H9 (cell line): ENCODE measurements at regions not wholly inside any gene's neighbourhood (a gene's known extent, or its start where the extent isn't known, plus 50 kb on each side); places are given as distances from the start of the nearest gene placed in this dataset.

ENCODE experiments used
- DNase-seq: peaks from one replicate; pipeline ENCODE4 v3.0.0-alpha.2; 2017
- H2AFZ ChIP-seq: one replicate; pipeline ENCODE4 v1.6.1; 2013; ENCODE audit warnings: mild to moderate bottlenecking, low read length, control low read depth, moderate library complexity
- H2AK5ac ChIP-seq: 2 replicates; pipeline ENCODE4 v1.6.1; 2013; ENCODE audit warnings: low read length, control low read depth, mixed read lengths; ENCODE audit not compliant: insufficient read length
- H2BK120ac ChIP-seq: one replicate; pipeline ENCODE4 v1.6.1; 2013; ENCODE audit warnings: low read depth, mild to moderate bottlenecking, low read length, control low read depth, inconsistent platforms; ENCODE audit not compliant: poor library complexity, severe bottlenecking
- H2BK12ac ChIP-seq: 2 replicates; pipeline ENCODE4 v1.6.1; 2013; ENCODE audit warnings: low read length, control low read depth, mixed read lengths, low read depth; ENCODE audit not compliant: insufficient read length
- H2BK15ac ChIP-seq: 2 replicates; pipeline ENCODE4 v1.6.1; 2013; ENCODE audit warnings: low read depth, low read length, control low read depth
- H2BK20ac ChIP-seq: one replicate; pipeline ENCODE4 v1.6.1; 2013; ENCODE audit warnings: low read depth, mild to moderate bottlenecking, low read length, control low read depth, inconsistent platforms; ENCODE audit not compliant: poor library complexity, severe bottlenecking
- H2BK5ac ChIP-seq: 2 replicates; pipeline ENCODE4 v1.6.1; 2013; ENCODE audit warnings: low read length, control low read depth, mixed read lengths; ENCODE audit not compliant: insufficient read length
- H3K14ac ChIP-seq: 2 replicates; pipeline ENCODE4 v1.6.1; 2013; ENCODE audit warnings: low read length, control low read depth; ENCODE audit not compliant: insufficient read depth
- H3K18ac ChIP-seq: 2 replicates; pipeline ENCODE4 v1.6.1; 2013; ENCODE audit warnings: low read depth, mild to moderate bottlenecking, mixed read lengths, low read length, control low read depth; ENCODE audit not compliant: insufficient read length
- H3K23ac ChIP-seq: 2 replicates; pipeline ENCODE4 v1.6.1; 2013; ENCODE audit warnings: low read length, control low read depth, mixed read lengths, low read depth; ENCODE audit not compliant: insufficient read length
- H3K23me2 ChIP-seq: 2 replicates; pipeline ENCODE4 v1.6.1; 2013; ENCODE audit warnings: low read depth, mild to moderate bottlenecking, mixed read lengths, low read length, control low read depth; ENCODE audit not compliant: insufficient read length, poor library complexity, severe bottlenecking
- H3K27ac ChIP-seq: 2 replicates; pipeline ENCODE4 v1.5.1; 2013; ENCODE audit warnings: low read length, control low read depth, mixed read lengths, low read depth; ENCODE audit not compliant: insufficient read length
- H3K27me3 ChIP-seq: 2 replicates; pipeline ENCODE4 v1.6.1; 2013; ENCODE audit warnings: low read length, control low read depth, inconsistent platforms; ENCODE audit not compliant: insufficient read depth
- H3K4ac ChIP-seq: 2 replicates; pipeline ENCODE4 v1.6.1; 2013; ENCODE audit warnings: low read depth, mild to moderate bottlenecking, control low read depth, inconsistent platforms, low read length, moderate library complexity
- H3K4me1 ChIP-seq: 2 replicates; pipeline ENCODE4 v1.6.1; 2013; ENCODE audit warnings: low read length, control low read depth, inconsistent platforms; ENCODE audit not compliant: insufficient read depth
- H3K4me2 ChIP-seq: 2 replicates; pipeline ENCODE4 v1.6.1; 2013; ENCODE audit warnings: low read length, control low read depth, mixed read lengths; ENCODE audit not compliant: insufficient read length, insufficient read depth
- H3K56ac ChIP-seq: 2 replicates; pipeline ENCODE4 v1.6.1; 2013; ENCODE audit warnings: low read depth, mild to moderate bottlenecking, mixed read lengths, low read length, control low read depth; ENCODE audit not compliant: insufficient read length
- H3K79me1 ChIP-seq: 2 replicates; pipeline ENCODE4 v1.6.1; 2013; ENCODE audit warnings: low read depth, mild to moderate bottlenecking, moderate library complexity, low read length, control low read depth, inconsistent platforms; ENCODE audit not compliant: insufficient read depth, poor library complexity, severe bottlenecking
- H3K79me2 ChIP-seq: 2 replicates; pipeline ENCODE4 v1.6.1; 2013; ENCODE audit warnings: low read length, control low read depth, inconsistent platforms; ENCODE audit not compliant: insufficient read depth
- H3K9ac ChIP-seq: 2 replicates; pipeline ENCODE4 v1.6.1; 2013; ENCODE audit warnings: low read length, control low read depth, mixed read lengths; ENCODE audit not compliant: insufficient read length; ENCODE audit errors: extremely low read depth
- H3K9me3 ChIP-seq: one replicate; pipeline ENCODE4 v1.6.1; 2013; ENCODE audit warnings: low read depth, low read length, inconsistent platforms; ENCODE audit not compliant: control insufficient read depth
- H3T11ph ChIP-seq: one replicate; pipeline ENCODE4 v1.6.1; 2013; ENCODE audit warnings: mild to moderate bottlenecking, low read length, control low read depth, inconsistent platforms
- H4K20me1 ChIP-seq: one replicate; pipeline ENCODE4 v1.6.1; 2013; ENCODE audit not compliant: control insufficient read depth, insufficient read length, insufficient read depth
- H4K5ac ChIP-seq: 2 replicates; pipeline ENCODE4 v1.6.1; 2013; ENCODE audit warnings: low read depth, mild to moderate bottlenecking, mixed read lengths, low read length, control low read depth; ENCODE audit not compliant: insufficient read length
- H4K8ac ChIP-seq: replicated peaks from 2 replicates; pipeline ENCODE4 v1.6.1; 2013; ENCODE audit warnings: low read length, control low read depth, mixed read lengths, low read depth; ENCODE audit not compliant: insufficient read length
- H4K91ac ChIP-seq: 2 replicates; pipeline ENCODE4 v1.6.1; 2013; ENCODE audit warnings: low read depth, mild to moderate bottlenecking, moderate library complexity, mixed read lengths, low read length, control low read depth; ENCODE audit not compliant: insufficient read length
- H3K27ac Mint-ChIP-seq, 3 experiments: 2 replicates in 2 of 3; 3 replicates in 1 of 3; pipeline ENCODE4 v1.8.0; 2020 to 2021; ENCODE audit warnings: mixed read lengths in 3 of 3, mild to moderate bottlenecking in 1 of 3, moderate library complexity in 1 of 3
- H3K27me3 Mint-ChIP-seq: 2 replicates; pipeline ENCODE4 v1.8.0; 2021; ENCODE audit warnings: low read depth, mild to moderate bottlenecking, moderate library complexity, mixed read lengths
- H3K36me3 Mint-ChIP-seq, 3 experiments: 2 replicates in 2 of 3; 3 replicates in 1 of 3; pipeline ENCODE4 v1.8.0; 2020 to 2021; ENCODE audit warnings: low read depth in 3 of 3, mixed read lengths in 3 of 3; ENCODE audit not compliant: insufficient read depth in 1 of 3
- H3K4me1 Mint-ChIP-seq, 2 experiments: 2 replicates each; pipeline ENCODE4 v1.8.0; 2020; ENCODE audit warnings: mixed read lengths in 2 of 2
- H3K4me3 Mint-ChIP-seq, 2 experiments: 2 replicates in 1 of 2; 3 replicates in 1 of 2; pipeline ENCODE4 v1.8.0; 2020 to 2021; ENCODE audit warnings: mild to moderate bottlenecking in 2 of 2, mixed read lengths in 2 of 2, moderate library complexity in 1 of 2
- H3K9me3 Mint-ChIP-seq, 2 experiments: 2 replicates in 1 of 2; 3 replicates in 1 of 2; pipeline ENCODE4 v1.8.0; 2020; ENCODE audit warnings: mild to moderate bottlenecking in 2 of 2, mixed read lengths in 2 of 2, moderate library complexity in 1 of 2
- CTCF ChIP-seq: fragments of 200-600 bp; sonication (generic); conservative IDR thresholded peaks from 3 replicates; pipeline ENCODE4 v1.8.0; 2021; ENCODE audit warnings: antibody characterized with exemption, mild to moderate bottlenecking

GRCh38 chr4:105042451-105042850 lies 104.2 kb upstream of the TET2 start:
- Mint-ChIP-seq H3K36me3 (peaks cover 0 to 10% (median 0%) of the 10 kb centered on the region in 3 experiments; a peak in 2 of 7 replicates), H3K27ac (no peak overlapping the region), H3K9me3 (peaks cover 0 to 22% of the 10 kb centered on the region in 2 experiments; a peak in 4 of 5 replicates), H3K4me1 (no peaks in the 10 kb centered on the region), H3K4me3 (no peak overlapping the region), H3K27me3 (peaks cover 4% of the 10 kb centered on the region)
- H3K79me1 ChIP-seq: no peaks in the 10 kb centered on the region
- H3K4ac ChIP-seq: no peak overlapping the region
- H2AK5ac ChIP-seq: no peak overlapping the region
- H3K23ac ChIP-seq: no peak overlapping the region
- H2AFZ ChIP-seq: no peak overlapping the region
- no peak overlapping the region for H3K27ac ChIP-seq
- no peak overlapping the region for H2BK15ac ChIP-seq
- no peaks in the 10 kb centered on the region for H4K20me1 ChIP-seq
- H3K4me2 ChIP-seq: no peak overlapping the region
- H4K5ac ChIP-seq: no peak overlapping the region
- no peak overlapping the region for H3K9ac ChIP-seq
- no peaks in the 10 kb centered on the region for H3K27me3 ChIP-seq
- no peak overlapping the region for H3K14ac ChIP-seq
- no peaks in the 10 kb centered on the region for H3K9me3 ChIP-seq
- no peak for TF ChIP-seq CTCF
- no peak overlapping the region for H2BK120ac ChIP-seq
- H4K8ac ChIP-seq: no peak overlapping the region
- H3K4me1 ChIP-seq: no peaks in the 10 kb centered on the region
- no peak overlapping the region for H3K56ac ChIP-seq
- no peak overlapping the region for H3T11ph ChIP-seq
- no peak overlapping the region for H2BK20ac ChIP-seq
- no peak overlapping the region for H4K91ac ChIP-seq
- no peak for DNase-seq
- no peaks in the 10 kb centered on the region for H3K79me2 ChIP-seq
- H2BK12ac ChIP-seq: no peak overlapping the region
- no peak overlapping the region for H2BK5ac ChIP-seq
- H3K23me2 ChIP-seq: no peaks in the 10 kb centered on the region
- H3K18ac ChIP-seq: no peak overlapping the region
